Endothelial cell of umbilical vein (primary cell): ENCODE measurements at regions not wholly inside any gene's neighbourhood (a gene's known extent, or its start where the extent isn't known, plus 50 kb on each side); places are given as distances from the start of the nearest gene placed in this dataset.

Experiments used
- CTCF ChIP-seq, 2 donors: IDR thresholded peaks; 1 replicate in 1 of 2; 2 replicates in 1 of 2; pipeline ENCODE4 v1.5.1; 2011; ENCODE audit warnings: low read length in 2 of 2, mild to moderate bottlenecking in 2 of 2, moderate library complexity in 2 of 2, control low read depth in 1 of 2, inconsistent platforms in 1 of 2, low read depth in 1 of 2; ENCODE audit not compliant: insufficient read depth in 1 of 2; ENCODE audit errors: extremely low read depth in 1 of 2
- EZH2 ChIP-seq: IDR thresholded peaks from 2 replicates; pipeline ENCODE4 v1.6.1; 2012; ENCODE audit warnings: borderline replicate concordance, low read depth, mild to moderate bottlenecking, moderate library complexity, low read length, inconsistent platforms; ENCODE audit not compliant: severe bottlenecking
- MAX ChIP-seq: IDR thresholded peaks from 2 replicates; pipeline ENCODE4 v1.6.1; 2011; ENCODE audit not compliant: insufficient read depth, insufficient read length
- POLR2A ChIP-seq: IDR thresholded peaks from 2 replicates; pipeline ENCODE4 v1.6.1; 2012; ENCODE audit warnings: low read depth, mild to moderate bottlenecking, control low read depth, low read length

GRCh38 chr7:106392590-106392989 lies 107.8 kb upstream of the NAMPT start:
- no peak for TF ChIP-seq POLR2A
- TF ChIP-seq EZH2: no peak
- TF ChIP-seq CTCF (IDR thresholded peaks at IDR 0.05; ENCODE audit: extremely low read depth in 1 of 2, insufficient read depth in 1 of 2, low read depth in 1 of 2, low read length in 2 of 2): no peak
- no peak for TF ChIP-seq MAX
